Activated CD4-positive, alpha-beta T cell treated with anti-CD3 and anti-CD28 coated beads, Interleukin-2, amount 50 U/mL, for 48 hours (primary cell): ENCODE measurements at regions not wholly inside any gene's neighbourhood (a gene's known extent, or its start where the extent isn't known, plus 50 kb on each side); places are given as distances from the start of the nearest gene placed in this dataset.

ENCODE experiments used
- DNase-seq, 2 experiments: peaks; one replicate each; pipeline ENCODE4 v3.0.0-alpha.2; 2020

DNA sequence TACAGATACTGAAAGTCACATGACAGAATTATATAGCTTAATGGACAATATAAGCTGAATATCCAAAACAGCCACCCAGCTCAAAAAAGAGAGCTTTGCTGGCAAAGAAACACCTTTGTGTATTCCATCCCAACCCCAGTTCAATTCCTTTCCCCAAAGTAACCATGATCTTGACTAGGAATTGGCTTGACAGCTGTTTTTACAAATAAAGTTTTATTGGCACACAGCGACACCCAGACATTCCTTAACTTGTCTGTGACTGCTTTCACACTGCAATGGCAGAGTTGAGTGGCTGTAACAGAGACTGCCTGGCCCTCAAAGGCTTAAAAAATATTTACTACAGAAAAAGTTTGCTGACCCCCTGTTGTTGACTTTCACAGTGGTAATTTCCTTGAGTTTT is 264.0 kb upstream of the TSHZ2 start:
- no peak for DNase-seq

DNA sequence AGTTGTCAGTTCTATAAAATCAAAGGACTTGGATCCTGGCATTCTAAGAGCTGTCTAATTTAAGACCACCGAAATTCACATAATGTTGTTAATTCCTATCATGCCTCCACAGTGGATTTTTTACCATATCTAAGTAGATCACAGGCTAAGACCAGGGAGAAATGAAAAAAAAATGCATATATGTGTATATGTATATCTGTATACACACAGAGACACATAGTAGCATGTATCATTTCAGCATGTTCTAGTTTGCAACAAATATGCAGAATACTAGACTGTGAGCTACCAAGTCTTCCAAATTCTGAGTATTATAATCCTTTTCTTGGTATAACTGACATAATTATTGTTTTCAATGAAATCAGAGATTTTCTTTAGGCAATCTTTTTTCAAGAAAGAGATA is 267.6 kb upstream of the TSHZ2 start:
- DNase-seq: no peak

DNA sequence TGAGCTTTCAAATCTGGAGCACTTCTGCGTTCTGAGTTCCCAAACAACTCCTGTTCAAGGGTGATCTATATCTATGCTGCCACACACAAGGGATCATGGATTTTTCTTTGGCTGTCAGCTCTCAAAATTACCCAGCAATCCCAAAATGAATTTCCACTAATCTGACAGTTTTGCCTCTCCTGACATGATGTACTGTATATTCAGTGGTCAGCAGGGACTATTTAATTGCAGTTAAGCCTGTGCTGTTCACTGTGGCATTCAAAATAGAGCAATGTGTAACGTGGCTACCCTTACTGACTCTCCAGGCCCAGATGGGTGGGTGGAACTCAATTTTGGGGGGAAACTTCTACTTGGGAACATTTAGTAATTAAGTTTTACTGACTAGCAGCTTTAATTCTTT is 283.8 kb upstream of the TSHZ2 start:
- no peak for DNase-seq

DNA sequence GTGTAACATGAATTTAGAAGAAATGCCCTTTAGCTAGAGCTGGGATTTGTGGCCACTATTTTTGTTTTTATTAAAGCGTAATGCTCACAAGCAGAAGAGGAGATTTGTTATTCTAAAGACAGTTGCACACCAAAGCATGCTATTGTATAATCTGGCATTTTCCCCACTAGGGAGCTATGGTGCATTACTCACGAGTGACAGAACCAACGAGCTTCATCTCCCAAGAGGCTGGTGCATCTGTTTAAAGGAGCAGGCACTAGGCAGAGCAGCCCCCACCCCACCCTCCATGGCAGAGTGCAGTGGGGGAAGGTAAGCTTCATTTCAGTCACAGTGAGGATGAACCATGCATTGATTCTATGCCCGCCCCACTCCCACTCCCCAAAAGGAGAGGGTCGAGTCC is 287.3 kb upstream of the TSHZ2 start:
- DNase-seq: no peak

DNA sequence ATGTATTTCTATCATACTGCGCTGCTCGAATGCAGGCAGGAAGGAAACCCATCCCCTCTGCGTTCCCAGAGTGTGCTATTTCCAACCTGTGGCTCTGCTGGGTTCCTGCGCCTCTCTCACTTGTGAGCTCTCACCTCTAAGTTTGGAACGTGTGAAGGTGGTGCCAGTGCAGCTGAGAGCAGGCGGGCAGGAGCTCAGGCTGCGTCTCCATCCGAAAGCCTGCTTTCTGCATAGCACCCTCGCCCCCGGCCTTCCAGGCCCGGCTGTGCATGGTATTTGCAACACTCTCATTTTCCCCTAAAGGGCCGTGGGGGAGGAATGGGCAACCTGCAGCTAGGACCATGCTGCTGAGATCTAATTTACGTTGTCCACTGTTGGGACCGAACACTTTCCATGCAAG is 288.0 kb upstream of the TSHZ2 start:
- DNase-seq: no peak

DNA sequence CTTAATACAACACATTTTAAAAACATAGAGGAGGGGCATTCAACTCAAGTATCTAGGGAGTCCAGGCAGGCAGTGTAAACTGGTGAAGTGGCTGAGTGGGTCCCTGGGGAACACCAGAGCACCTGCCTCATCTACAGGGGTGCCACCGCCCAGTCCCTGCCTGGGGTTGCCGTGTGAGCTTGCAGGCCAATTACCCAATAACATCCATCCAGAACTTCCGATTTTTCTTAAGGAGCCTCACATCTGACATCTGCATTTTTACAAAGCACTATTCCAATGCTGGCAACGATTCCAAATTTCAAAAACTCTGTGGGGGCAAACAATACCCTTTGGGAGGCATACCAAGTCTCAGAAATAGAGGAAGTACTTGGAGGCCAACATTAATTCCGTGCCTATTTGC is 288.4 kb upstream of the TSHZ2 start:
- DNase-seq: no peak

DNA sequence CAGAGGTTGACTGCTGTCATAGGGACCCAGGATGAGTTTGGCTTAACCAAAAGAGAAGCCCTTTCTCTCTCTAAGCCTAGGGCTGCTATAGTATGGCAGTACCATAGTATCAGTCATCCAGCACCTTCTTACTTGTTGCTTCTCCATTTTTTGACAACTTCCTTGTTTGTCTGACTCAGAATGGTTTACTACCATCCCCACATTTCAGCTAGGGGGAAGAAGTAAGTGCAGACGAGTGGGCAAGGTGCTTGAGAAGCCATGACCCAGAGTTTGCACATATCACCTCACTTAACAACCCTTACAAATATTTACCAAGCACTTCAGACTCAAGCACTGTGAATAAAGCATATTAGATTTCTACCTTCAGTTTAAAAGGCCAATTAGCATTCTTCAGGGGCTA is 289.9 kb upstream of the TSHZ2 start:
- DNase-seq: no peak

DNA sequence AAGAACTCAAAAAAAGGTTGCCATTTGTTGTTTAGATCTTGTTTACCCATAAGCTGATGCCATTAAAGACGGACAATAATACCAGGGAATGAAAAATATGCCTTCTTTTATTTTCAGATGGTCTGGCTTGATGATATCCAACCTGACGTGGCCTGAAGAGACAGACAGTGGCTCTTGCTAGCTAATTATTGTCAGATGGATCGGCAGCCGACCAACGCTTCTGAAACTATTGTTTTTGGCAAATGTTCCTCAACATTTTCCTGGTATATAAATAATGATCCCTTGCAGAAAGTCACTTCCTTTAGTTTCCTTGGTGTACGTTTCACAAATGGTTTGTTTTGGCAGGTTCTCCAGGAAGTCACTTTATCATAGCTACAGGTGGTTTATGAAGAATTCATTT is 290.9 kb upstream of the TSHZ2 start:
- no peak for DNase-seq

DNA sequence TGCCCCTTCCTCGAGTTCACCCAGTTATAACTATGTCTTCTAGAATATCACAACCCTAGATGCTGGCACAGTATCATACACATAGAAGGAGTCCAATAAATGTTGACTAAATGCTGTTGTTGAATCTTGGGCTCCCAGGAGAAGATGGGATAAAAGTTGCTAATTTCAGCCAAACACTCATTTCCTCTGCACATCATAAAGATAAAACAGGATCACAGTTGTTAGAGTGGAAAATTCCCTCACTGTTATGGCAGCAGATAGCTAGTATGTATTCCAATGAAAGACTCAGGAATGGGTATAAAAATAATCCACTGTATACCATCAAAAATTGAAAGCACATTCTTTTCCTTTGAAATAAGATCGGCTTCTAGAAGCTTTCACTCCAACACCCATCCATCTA is 294.9 kb upstream of the TSHZ2 start:
- DNase-seq: no peak

DNA sequence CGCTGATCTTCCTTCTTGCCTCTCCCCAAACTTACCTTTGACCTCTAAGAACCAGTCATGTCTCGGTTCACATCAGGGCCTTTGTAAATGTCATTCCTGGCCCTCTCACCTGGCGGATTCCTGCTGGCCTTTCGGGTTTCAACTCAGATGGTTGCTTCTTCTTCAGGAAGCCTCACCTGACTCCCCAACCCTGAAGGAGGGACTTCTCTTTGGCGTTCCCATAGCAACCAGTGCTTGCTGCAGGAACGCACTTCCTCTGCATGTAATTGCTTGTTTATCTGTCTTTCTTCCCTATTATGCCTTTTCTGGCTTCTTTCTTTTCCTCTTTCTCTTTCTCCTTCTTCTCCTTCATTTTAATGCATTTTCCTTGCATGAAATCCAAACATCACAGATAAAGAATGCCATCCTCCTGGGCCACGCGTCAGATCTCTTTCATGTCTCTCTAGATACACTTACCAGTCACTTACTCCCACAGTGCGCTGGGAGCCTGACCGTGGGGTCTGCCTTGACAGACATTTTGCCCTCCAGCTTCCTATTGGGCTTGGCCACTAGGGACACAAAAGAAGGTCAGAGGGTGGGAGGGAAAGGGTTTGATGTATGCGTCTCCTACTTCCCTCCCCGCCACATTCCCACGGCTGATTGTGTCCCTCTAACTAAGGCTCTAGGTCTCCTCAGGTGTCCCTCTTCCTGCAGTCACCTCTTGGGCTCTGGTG is 295.7 kb upstream of the TSHZ2 start:
- no peak for DNase-seq

DNA sequence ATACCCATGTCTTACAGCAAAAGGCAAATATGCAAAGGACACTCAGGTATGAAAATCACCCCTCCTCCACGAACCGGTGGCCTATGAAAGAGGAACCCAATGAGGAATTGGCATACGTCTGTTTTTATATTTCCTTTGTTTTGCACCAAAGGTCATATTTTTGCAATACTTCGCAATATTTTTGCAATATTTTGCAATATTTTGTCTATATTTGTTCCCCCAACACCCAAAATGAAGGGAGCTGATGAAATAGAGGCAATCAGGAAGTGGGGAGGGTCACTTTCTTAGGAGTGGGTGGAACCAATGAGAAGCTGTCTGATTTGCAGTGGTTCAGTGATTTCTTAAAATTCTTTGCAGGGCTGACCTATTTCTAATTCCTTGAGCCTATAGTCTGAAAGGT is 296.8 kb upstream of the TSHZ2 start:
- DNase-seq: no peak

DNA sequence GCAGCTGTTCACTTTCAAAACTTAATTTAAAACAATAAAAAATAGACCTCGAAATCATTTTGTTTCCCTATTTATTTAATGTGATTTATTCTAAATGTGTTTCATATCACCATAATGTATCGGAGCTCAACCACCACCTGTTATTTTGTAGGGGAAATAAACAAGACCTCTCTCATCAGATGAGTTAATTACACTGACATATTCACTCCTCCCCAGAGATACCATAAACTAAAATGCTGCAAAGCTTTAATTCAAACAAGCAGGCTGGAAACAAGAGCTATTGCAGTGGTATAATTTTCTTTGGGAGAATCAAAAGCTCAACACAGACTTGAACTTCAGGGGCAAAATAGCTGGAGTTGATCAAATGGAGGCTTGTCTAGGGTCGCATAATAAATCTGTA is 303.5 kb upstream of the TSHZ2 start:
- no peak for DNase-seq

DNA sequence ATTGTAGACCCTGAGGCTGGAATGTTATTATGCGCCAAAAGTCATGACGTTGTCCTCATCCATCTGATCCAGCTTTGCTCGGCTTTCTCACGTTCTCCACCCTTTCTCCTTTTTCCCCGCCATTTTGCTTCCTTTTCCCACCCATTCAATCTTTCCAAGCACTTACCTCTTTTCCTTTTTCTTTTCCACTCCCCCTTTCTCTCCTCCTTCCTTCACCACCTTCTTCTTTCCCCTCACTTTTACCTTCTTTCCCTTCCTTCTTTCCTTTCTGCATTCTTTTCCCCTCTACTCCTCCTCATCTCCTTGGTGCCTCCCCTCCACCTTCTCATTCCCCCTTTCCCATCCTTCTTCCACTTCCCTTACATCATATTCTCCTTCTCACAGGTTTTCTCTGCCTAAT is 304.8 kb upstream of the TSHZ2 start:
- no peak for DNase-seq

DNA sequence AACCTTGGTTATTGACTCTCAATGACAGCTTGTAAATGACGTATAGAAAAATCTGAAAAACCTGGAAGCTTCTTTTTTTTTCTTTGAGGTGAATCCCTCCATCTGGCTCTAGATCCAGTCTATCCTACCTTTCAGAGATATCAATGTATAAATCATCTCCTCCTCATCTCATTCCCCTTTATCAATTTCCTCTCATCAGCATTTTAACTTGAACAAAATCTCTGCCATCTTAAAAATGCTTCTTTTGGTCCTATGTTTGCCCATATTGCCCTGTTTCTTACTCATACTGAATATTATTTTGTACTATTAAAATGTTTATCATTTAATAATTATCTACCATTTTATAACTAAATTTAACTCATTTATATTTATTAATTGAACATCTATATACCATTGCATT is 306.7 kb upstream of the TSHZ2 start:
- DNase-seq: no peak

DNA sequence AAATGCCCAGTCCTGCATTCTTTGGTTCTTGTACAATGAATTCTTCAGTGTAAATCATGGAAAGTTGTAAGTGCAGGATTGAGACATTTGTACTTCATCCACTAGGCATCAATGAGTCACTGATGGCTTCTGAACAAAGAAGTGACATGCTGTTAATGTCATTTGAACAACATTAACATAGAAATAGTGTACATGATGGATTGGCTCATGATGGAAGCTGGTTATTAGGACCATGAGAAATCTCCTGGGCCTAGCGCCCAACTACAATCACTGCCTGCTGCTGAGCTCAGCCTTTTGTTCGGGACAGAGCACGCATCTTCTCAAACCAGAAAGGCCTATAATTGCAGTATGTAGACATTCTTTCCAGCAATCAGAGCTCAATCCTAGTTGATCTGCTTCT is 316.8 kb upstream of the TSHZ2 start:
- no peak for DNase-seq

DNA sequence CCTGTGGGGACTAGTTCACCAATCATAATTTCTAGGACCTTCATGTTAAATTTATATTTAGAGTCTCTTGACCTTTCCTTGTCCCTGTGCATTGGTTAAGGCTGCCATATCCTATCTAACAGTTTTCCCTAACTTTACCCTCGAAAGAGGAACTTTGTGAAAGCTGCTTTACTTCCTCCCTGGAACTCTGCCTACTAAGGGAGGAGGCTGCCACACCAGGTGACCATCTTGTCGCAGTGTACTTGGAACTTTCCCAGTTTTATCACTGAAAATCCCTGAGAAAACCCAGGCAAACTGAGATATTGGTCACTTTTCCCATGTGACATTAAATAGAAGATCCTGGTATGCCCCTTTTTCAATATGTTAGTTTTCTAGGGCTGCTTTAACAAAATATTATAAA is 317.6 kb upstream of the TSHZ2 start:
- no peak for DNase-seq

DNA sequence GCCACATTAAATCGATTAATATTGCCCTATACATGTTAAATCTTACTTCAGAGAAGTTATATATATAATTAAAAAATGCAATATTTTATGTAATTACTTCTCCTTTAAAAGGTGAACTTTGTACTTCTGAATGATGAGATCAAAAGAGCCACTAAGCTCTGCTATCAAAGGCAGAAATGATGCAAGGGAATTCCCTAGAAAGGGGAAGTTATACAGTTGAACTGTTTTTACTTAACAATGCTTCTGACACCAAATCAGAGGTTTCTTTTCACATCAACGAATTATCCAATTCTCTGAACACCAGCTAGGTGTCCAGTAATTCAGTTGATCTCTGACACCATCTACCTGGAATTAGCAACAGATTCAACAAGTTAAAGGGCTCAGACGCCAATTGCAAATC is 319.9 kb upstream of the TSHZ2 start:
- DNase-seq: no peak

DNA sequence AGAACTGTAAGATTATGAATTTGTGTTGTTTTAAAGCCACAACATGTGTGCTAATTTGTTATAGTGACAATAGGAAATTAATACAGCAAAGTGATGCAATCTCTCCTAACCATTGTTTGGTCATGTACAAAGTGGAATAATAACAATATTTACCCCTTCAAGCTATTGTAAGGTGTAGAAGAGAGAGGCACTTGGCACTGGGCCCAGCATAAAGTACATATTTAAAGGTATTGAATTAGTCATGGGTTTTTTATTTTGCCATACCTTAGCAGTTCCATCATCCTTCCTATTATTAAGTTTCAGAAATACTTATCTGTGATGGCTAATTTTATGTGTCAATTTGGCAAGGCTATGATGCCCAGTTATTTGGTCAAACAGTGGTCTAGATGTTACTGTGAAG is 322.4 kb upstream of the TSHZ2 start:
- no peak for DNase-seq

DNA sequence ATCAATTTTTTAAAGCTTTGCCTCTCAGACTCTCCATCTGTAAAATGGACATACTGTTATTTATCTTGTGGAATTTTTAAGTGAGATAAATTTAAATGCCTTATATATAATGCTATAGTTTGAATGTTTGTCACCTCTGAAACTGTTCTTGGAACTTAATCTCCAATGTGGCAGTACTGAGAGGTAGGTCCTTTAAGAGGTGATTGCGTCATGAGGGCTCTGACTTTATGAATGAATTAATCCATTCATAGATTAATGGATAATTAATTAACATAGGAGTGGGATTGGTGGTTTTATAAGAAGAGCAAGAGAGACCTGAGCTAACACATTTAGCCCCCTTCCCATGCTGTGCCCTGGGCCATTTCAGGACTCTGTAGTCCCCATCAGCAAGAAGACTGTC is 326.3 kb upstream of the TSHZ2 start:
- DNase-seq: no peak

DNA sequence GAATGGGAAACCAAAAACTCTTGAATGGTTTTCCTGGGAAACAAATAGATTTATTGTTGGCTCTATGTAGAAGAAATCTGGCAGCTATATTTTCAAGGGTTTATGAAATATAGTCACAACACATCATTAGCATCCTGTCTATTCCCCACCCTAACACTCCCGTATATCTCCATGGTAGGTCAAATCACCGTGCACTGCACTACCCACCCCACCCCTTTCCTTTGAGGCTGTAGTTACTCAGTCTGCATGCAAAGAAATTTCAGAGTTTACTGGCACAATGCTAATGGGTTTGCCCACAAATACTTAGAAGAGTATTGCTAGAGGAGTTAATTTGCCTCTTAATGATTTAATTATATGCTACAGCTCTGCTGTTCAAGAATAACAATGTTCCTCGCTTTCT is 329.1 kb upstream of the TSHZ2 start:
- DNase-seq: no peak

DNA sequence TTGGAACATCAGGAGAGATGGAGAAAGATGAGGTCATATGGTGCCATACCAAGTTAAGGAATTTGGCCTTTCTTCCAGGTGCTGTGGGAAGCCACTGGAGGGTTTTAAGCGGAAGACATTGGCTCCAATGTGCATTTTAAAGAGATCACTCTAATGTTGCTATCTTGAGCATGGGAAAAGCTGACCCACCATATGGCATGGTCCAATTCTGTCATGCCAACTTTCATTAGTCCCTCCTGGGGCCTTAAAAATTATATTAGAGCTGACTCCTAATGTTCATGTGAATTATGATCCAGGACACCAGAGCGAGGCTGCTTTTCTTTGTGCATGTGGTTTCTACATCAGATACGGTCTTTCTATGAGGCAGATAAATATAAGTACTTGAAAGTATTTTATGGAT is 335.0 kb upstream of the TSHZ2 start:
- no peak for DNase-seq

DNA sequence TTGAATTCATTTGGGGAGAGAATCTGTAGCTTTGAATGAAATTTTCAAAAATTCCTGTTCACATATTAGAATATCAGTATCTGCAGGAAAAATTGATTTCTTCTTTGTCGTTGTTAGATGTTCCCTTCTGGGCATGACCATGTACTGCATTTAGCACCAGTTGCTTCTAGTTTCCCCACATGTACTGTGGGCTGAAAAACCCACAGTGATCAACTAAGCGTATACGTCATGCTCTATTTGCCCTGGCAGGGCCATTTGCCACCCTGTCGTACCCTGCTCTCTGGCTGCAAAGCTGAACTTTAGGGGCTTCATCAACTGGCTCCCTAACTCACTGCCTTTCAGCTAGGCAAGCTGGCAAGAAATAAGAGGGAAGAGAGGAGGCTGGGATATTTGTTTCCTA is 340.7 kb upstream of the TSHZ2 start:
- DNase-seq: no peak

DNA sequence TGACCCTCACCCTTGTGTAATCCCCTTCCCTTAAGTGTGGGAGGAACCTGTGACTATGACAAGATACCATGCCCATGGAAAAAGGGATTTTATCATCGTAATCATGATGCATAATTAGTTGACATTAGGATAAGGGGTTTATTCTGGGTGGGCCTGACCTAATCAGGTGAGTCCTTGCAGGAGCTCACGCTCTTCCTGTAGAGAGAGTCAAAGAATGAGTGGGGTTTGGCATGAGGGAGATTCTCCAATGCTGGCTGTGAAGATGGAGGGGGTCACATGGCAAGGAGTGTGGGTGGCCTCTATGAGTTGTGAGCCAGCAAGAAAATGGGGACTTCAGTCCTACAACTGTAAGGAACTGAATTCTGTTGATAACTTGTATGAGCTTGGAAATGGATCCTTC is 342.0 kb upstream of the TSHZ2 start:
- DNase-seq: no peak

DNA sequence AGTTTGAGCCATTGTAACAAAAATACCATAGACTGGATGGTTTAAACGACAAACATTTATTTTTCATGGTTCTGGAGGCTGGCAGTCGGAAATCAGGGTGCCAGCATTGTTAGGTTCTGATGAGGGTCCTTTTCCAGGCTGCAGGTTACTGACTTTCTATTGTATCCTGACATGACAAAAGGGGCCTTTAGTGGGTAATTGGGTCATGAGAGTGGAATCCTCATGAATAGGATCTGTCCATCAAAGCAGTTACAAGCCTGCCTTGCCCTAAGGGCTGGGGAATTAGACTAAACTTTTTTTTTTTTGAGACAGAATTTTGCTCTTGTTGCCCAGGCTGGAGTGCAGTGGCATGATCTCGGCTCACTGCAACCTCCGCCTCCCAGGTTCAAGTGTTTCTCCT is 347.9 kb upstream of the TSHZ2 start:
- DNase-seq: no peak

DNA sequence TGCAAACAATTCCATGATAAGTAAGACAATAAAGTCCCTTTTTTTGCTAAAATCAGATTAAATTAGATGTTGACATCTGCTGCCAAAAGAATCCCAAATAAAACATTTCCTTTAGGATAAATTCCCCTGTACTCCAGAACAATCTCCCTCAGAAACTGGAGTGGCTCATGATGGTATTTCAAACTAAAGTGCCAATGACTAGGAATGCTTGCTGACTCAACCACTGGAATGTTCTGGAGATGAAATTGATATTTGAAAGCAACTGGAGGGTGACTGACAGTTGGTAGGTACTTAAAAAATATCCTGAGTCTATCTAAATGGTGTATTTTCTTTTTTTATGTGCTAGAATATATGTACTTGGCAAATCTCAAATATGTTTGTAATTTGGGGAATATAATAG is 350.1 kb upstream of the TSHZ2 start:
- no peak for DNase-seq

DNA sequence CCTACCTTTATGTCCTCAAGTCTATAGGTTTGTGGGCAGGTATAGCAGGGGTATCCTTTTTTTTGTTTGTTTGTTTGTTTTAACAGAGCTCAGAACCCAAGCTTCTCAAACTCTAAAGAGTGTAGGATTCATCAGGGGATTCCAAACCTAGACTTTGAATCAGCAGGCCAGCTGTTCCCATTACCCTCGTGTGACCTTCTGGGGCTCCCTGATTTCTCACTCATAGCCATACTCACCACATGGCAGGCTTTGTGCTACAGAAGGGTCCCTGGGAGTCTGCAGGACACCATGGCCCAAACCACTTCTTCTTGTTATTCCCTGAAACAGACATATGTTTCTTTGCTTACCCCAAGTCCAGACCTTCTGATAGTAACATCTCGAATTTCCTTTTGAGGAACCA is 350.8 kb upstream of the TSHZ2 start:
- no peak for DNase-seq
